ENCODE measurements at regions not wholly inside any gene's neighbourhood (a gene's known extent, or its start where the extent isn't known, plus 50 kb on each side); places are given as distances from the start of the nearest gene placed in this dataset.

GRCh38 chr2:65495251-65495877, 63.0 kb upstream of the SPRED2 start:
- ATAC-seq (no peak), DNase-seq (ENCODE audit: low spot score) (no peak)
- Mint-ChIP-seq H3K36me3 (no peaks in the 10 kb centered on the region), H3K27ac (no peak overlapping the region), H3K4me3 (no peak overlapping the region), H3K4me1 (no peaks in the 10 kb centered on the region), H3K27me3 (ENCODE audit: low read depth) (no peaks in the 10 kb centered on the region), H3K9me3 (no peaks in the 10 kb centered on the region)
- POLR2A ChIA-PET: interaction anchor here (0.5 kb wide), 1 partner anchor 45 kb away, joined by 4 read pairs; no protein-coding TSS in a partner anchor
- CTCF ChIA-PET: no interaction called here
- TF ChIP-seq ATF3 (CRISPR knock-in tag; conservative IDR thresholded peaks at IDR 0.05) (no peak), ZBTB21 (CRISPR knock-in tag; IDR thresholded peaks at IDR 0.05; ENCODE audit: borderline replicate concordance) (no peak), ZNF423 (CRISPR knock-in tag; IDR thresholded peaks at IDR 0.05) (no peak), TP53 (CRISPR knock-in tag; IDR thresholded peaks at IDR 0.05) (no peak), AFF4 (CRISPR knock-in tag; IDR thresholded peaks at IDR 0.05; ENCODE audit: borderline replicate concordance) (no peak), MLX (CRISPR knock-in tag; IDR thresholded peaks at IDR 0.05) (no peak), ZNF317 (CRISPR knock-in tag; IDR thresholded peaks at IDR 0.05; ENCODE audit: borderline replicate concordance, low read depth) (no peak)

GRCh38 chr2:65494078-65494477, 61.7 kb upstream of the SPRED2 start:
- CTCF ChIA-PET: no interaction called here
- peaks cover 4% of the 10 kb centered on the region; the same call in 1 of the 2 replicates for H3K27me3 Mint-ChIP-seq (ENCODE audit: low read depth)
- ATAC-seq: no peak

GRCh38 chr2:65491381-65491905, 59.0 kb upstream of the SPRED2 start:
- no peak overlapping the region for H3K27ac Mint-ChIP-seq
- H3K36me3 Mint-ChIP-seq: no peaks in the 10 kb centered on the region
- ChIA-PET CTCF (no interaction called here), POLR2A (no interaction called here)
- H3K9me3 Mint-ChIP-seq: no peaks in the 10 kb centered on the region
- peaks cover 10% of the 10 kb centered on the region for H3K4me1 Mint-ChIP-seq
- ATAC-seq (no peak), DNase-seq (ENCODE audit: low spot score) (no peak)
- TF ChIP-seq ZNF138 (CRISPR knock-in tag; conservative IDR thresholded peaks at IDR 0.05): no peak
- peaks cover 11% of the 10 kb centered on the region; the same call in 1 of the 2 replicates for H3K27me3 Mint-ChIP-seq (ENCODE audit: low read depth)
- no peak overlapping the region for H3K4me3 Mint-ChIP-seq

More at GRCh38 chr2:65494078-65494477, 61.7 kb upstream of the SPRED2 start:
- Mint-ChIP-seq H3K27ac (no peak overlapping the region), H3K9me3 (no peaks in the 10 kb centered on the region), H3K4me3 (no peak overlapping the region), H3K36me3 (no peaks in the 10 kb centered on the region), H3K4me1 (peaks cover 6% of the 10 kb centered on the region)
- TF ChIP-seq E2F1 (CRISPR knock-in tag; IDR thresholded peaks at IDR 0.05) (no peak), FOXP1 (CRISPR knock-in tag; IDR thresholded peaks at IDR 0.05; ENCODE audit: borderline replicate concordance) (no peak), GABPB1 (CRISPR knock-in tag; IDR thresholded peaks at IDR 0.05) (no peak), JUN (CRISPR knock-in tag; IDR thresholded peaks at IDR 0.05) (no peak), TCF7 (CRISPR knock-in tag; IDR thresholded peaks at IDR 0.05; ENCODE audit: low read depth) (no peak), SP1 (CRISPR knock-in tag; conservative IDR thresholded peaks at IDR 0.05) (no peak), ZNF671 (CRISPR knock-in tag; IDR thresholded peaks at IDR 0.05) (no peak), CREB1 (CRISPR knock-in tag; IDR thresholded peaks at IDR 0.05) (no peak)
- DNase-seq (ENCODE audit: low spot score): no peak
- POLR2A ChIA-PET: no interaction called here

All from WTC11 (cell line).